IPS-18a (cell line): ENCODE measurements at regions not wholly inside any gene's neighbourhood (a gene's known extent, or its start where the extent isn't known, plus 50 kb on each side); places are given as distances from the start of the nearest gene placed in this dataset.

Experiments used
- H3K27ac ChIP-seq: one replicate; pipeline ENCODE4 v1.5.1; 2013; ENCODE audit warnings: low read length
- H3K27me3 ChIP-seq: one replicate; pipeline ENCODE4 v1.6.1; 2013; ENCODE audit warnings: mild to moderate bottlenecking, low read length; ENCODE audit not compliant: control insufficient read depth, insufficient read depth
- H3K36me3 ChIP-seq: one replicate; pipeline ENCODE4 v1.6.1; 2013; ENCODE audit warnings: low read depth, low read length; ENCODE audit not compliant: control insufficient read depth
- H3K4me1 ChIP-seq: one replicate; pipeline ENCODE4 v1.6.1; 2013; ENCODE audit warnings: low read depth, low read length; ENCODE audit not compliant: control insufficient read depth
- H3K4me3 ChIP-seq: one replicate; pipeline ENCODE4 v1.5.1; 2013; ENCODE audit warnings: low read length
- H3K9ac ChIP-seq: one replicate; pipeline ENCODE4 v1.6.1; 2013; ENCODE audit warnings: mild to moderate bottlenecking, low read length, moderate library complexity
- H3K9me3 ChIP-seq: one replicate; pipeline ENCODE4 v1.6.1; 2013; ENCODE audit warnings: low read depth, low read length; ENCODE audit not compliant: control insufficient read depth

GRCh38 chr10:101289541-101289940 is 60.3 kb upstream of the LBX1 start:
- no peak overlapping the region for H3K4me3 ChIP-seq
- no peaks in the 10 kb centered on the region for H3K9me3 ChIP-seq
- peaks cover 45% of the 10 kb centered on the region for H3K4me1 ChIP-seq
- H3K36me3 ChIP-seq = no peaks in the 10 kb centered on the region
- H3K9ac ChIP-seq = no peak overlapping the region
- H3K27ac ChIP-seq = no peak overlapping the region
- H3K27me3 ChIP-seq = peaks cover 96% of the 10 kb centered on the region

GRCh38 chr10:101290431-101290830 is 61.2 kb upstream of the LBX1 start:
- Histone ChIP-seq H3K9me3 (no peaks in the 10 kb centered on the region), H3K27ac (no peak overlapping the region), H3K4me1 (peaks cover 36% of the 10 kb centered on the region), H3K36me3 (no peaks in the 10 kb centered on the region), H3K4me3 (no peak overlapping the region), H3K27me3 (peaks cover 96% of the 10 kb centered on the region), H3K9ac (no peak overlapping the region)

- no peak overlapping the region for H3K9ac ChIP-seq
- peaks cover 98% of the 10 kb centered on the region for H3K27me3 ChIP-seq
- no peaks in the 10 kb centered on the region for H3K9me3 ChIP-seq
- H3K36me3 ChIP-seq = no peaks in the 10 kb centered on the region
- peak overlapping the region; percentile 68 for H3K4me3 ChIP-seq
- H3K4me1 ChIP-seq = peaks cover 35% of the 10 kb centered on the region
- no peak overlapping the region for H3K27ac ChIP-seq
Observed at GRCh38 chr10:101290881-101291280, 61.6 kb upstream of the LBX1 start.

GRCh38 chr10:101291331-101292193 is 62.3 kb upstream of the LBX1 start:
- Histone ChIP-seq H3K4me3 (peak overlapping the region; percentile 68), H3K9me3 (no peaks in the 10 kb centered on the region), H3K36me3 (no peaks in the 10 kb centered on the region), H3K27ac (no peak overlapping the region), H3K27me3 (peaks cover 94% of the 10 kb centered on the region), H3K4me1 (peaks cover 31% of the 10 kb centered on the region), H3K9ac (no peak overlapping the region)

- peaks cover 30% of the 10 kb centered on the region for H3K4me1 ChIP-seq
- no peaks in the 10 kb centered on the region for H3K36me3 ChIP-seq
- no peak overlapping the region for H3K9ac ChIP-seq
- H3K9me3 ChIP-seq = no peaks in the 10 kb centered on the region
- H3K4me3 ChIP-seq = peak overlapping the region; percentile 68
- H3K27ac ChIP-seq = no peak overlapping the region
- peaks cover 94% of the 10 kb centered on the region for H3K27me3 ChIP-seq
Observed at GRCh38 chr10:101292194-101293006, 61.6 kb upstream of the BTRC start.

GRCh38 chr10:101293007-101293723 is 60.8 kb upstream of the BTRC start:
- Histone ChIP-seq H3K9me3 (no peaks in the 10 kb centered on the region), H3K27me3 (peaks cover 94% of the 10 kb centered on the region), H3K9ac (no peak overlapping the region), H3K4me3 (peak overlapping the region; percentile 68), H3K27ac (no peak overlapping the region), H3K36me3 (no peaks in the 10 kb centered on the region), H3K4me1 (peaks cover 25% of the 10 kb centered on the region)

- H3K36me3 ChIP-seq = no peaks in the 10 kb centered on the region
- H3K27me3 ChIP-seq = peaks cover 94% of the 10 kb centered on the region
Observed at GRCh38 chr10:101294109-101294508, 59.9 kb upstream of the BTRC start.

GRCh38 chr10:101295261-101295660 is 58.7 kb upstream of the BTRC start:
- peaks cover 17% of the 10 kb centered on the region for H3K4me1 ChIP-seq
- no peaks in the 10 kb centered on the region for H3K9me3 ChIP-seq
- H3K9ac ChIP-seq = no peak overlapping the region
- H3K36me3 ChIP-seq = no peaks in the 10 kb centered on the region
- no peak overlapping the region for H3K27ac ChIP-seq
- H3K27me3 ChIP-seq = peaks cover 86% of the 10 kb centered on the region
- no peak overlapping the region for H3K4me3 ChIP-seq

More at GRCh38 chr10:101294109-101294508, 59.9 kb upstream of the BTRC start:
- no peak overlapping the region for H3K9ac ChIP-seq
- no peaks in the 10 kb centered on the region for H3K9me3 ChIP-seq
- peaks cover 22% of the 10 kb centered on the region for H3K4me1 ChIP-seq
- no peak overlapping the region for H3K4me3 ChIP-seq
- H3K27ac ChIP-seq = no peak overlapping the region

GRCh38 chr10:101297901-101298486 is 56.0 kb upstream of the BTRC start:
- Histone ChIP-seq H3K36me3 (no peaks in the 10 kb centered on the region), H3K9me3 (no peaks in the 10 kb centered on the region), H3K4me3 (no peak overlapping the region), H3K27me3 (peaks cover 58% of the 10 kb centered on the region), H3K9ac (no peak overlapping the region), H3K4me1 (peaks cover 7% of the 10 kb centered on the region), H3K27ac (no peak overlapping the region)

GRCh38 chr10:101299211-101299610 is 54.8 kb upstream of the BTRC start:
- H3K9me3 ChIP-seq = no peaks in the 10 kb centered on the region
- no peak overlapping the region for H3K9ac ChIP-seq
- H3K27me3 ChIP-seq = peaks cover 46% of the 10 kb centered on the region
- no peak overlapping the region for H3K4me3 ChIP-seq
- peaks cover 3% of the 10 kb centered on the region for H3K4me1 ChIP-seq
- no peaks in the 10 kb centered on the region for H3K36me3 ChIP-seq
- no peak overlapping the region for H3K27ac ChIP-seq
